Liver (tissue), 7 donors: ENCODE measurements at regions not wholly inside any gene's neighbourhood (a gene's known extent, or its start where the extent isn't known, plus 50 kb on each side); places are given as distances from the start of the nearest gene placed in this dataset.

Experiments used
- DNase-seq: peaks from one replicate; pipeline ENCODE4 v3.0.0-alpha.2; 2017; ENCODE audit warnings: low spot score
- H3K27ac ChIP-seq, 2 donors: one replicate each; pipeline ENCODE4 v1.7.0; 2013; ENCODE audit warnings: inconsistent platforms in 2 of 2, low read length in 2 of 2, control low read depth in 1 of 2, low read depth in 1 of 2, mild to moderate bottlenecking in 1 of 2
- H3K27me3 ChIP-seq, 4 donors: one replicate each; pipeline versions ENCODE4 v1.6.1 to v1.7.0; 2013; ENCODE audit warnings: low read length in 3 of 4, inconsistent platforms in 1 of 4, mild to moderate bottlenecking in 1 of 4, moderate library complexity in 1 of 4; ENCODE audit not compliant: control insufficient read depth in 4 of 4, insufficient read depth in 4 of 4
- H3K36me3 ChIP-seq, 4 donors: one replicate each; pipeline versions ENCODE4 v1.6.1 to v1.7.0; 2013; ENCODE audit warnings: low read length in 3 of 4, mild to moderate bottlenecking in 3 of 4, low read depth in 1 of 4, moderate library complexity in 1 of 4; ENCODE audit not compliant: control insufficient read depth in 4 of 4, insufficient read depth in 3 of 4
- H3K4me1 ChIP-seq, 4 donors: one replicate each; pipeline versions ENCODE4 v1.6.1 to v1.7.0; 2013; ENCODE audit warnings: low read length in 3 of 4, mild to moderate bottlenecking in 3 of 4, moderate library complexity in 1 of 4; ENCODE audit not compliant: control insufficient read depth in 4 of 4, insufficient read depth in 4 of 4
- H3K4me3 ChIP-seq, 3 donors: one replicate each; pipeline versions ENCODE4 v1.6.1 to v1.7.0; 2013; ENCODE audit warnings: low read length in 3 of 3, control low read depth in 1 of 3, low read depth in 1 of 3, mild to moderate bottlenecking in 1 of 3
- H3K9ac ChIP-seq, 2 donors: one replicate each; pipeline ENCODE4 v1.7.0; 2013; ENCODE audit warnings: low read length in 2 of 2, mild to moderate bottlenecking in 2 of 2, moderate library complexity in 2 of 2, control low read depth in 1 of 2, low read depth in 1 of 2
- H3K9me3 ChIP-seq, 4 donors: one replicate each; pipeline versions ENCODE4 v1.6.1 to v1.7.0; 2013; ENCODE audit warnings: low read length in 3 of 4; ENCODE audit not compliant: control insufficient read depth in 4 of 4
- ATF3 ChIP-seq: IDR thresholded peaks from 2 replicates; pipeline ENCODE4 v1.6.1; 2016; ENCODE audit warnings: antibody characterized with exemption
- FOXA2 ChIP-seq: IDR thresholded peaks from 2 replicates; pipeline ENCODE4 v1.6.1; 2016; ENCODE audit warnings: antibody characterized with exemption
- GABPA ChIP-seq, 2 donors: IDR thresholded peaks in 1 of 2; conservative IDR thresholded peaks in 1 of 2; 2 replicates each; pipeline ENCODE4 v1.6.1; 2016; ENCODE audit warnings: antibody characterized with exemption in 2 of 2, mild to moderate bottlenecking in 1 of 2, moderate library complexity in 1 of 2
- HNF4G ChIP-seq: IDR thresholded peaks from 2 replicates; pipeline ENCODE4 v1.6.1; 2016; ENCODE audit warnings: antibody characterized with exemption
- JUND ChIP-seq, 2 donors: IDR thresholded peaks; 2 replicates each; pipeline ENCODE4 v1.6.1; 2016; ENCODE audit warnings: antibody characterized with exemption in 2 of 2
- MAX ChIP-seq: IDR thresholded peaks from 2 replicates; pipeline ENCODE4 v1.6.1; 2016; ENCODE audit warnings: antibody characterized with exemption
- NR2F2 ChIP-seq: IDR thresholded peaks from 2 replicates; pipeline ENCODE4 v1.6.1; 2016; ENCODE audit warnings: antibody characterized with exemption
- RAD21 ChIP-seq, 2 donors: IDR thresholded peaks; 2 replicates each; pipeline ENCODE4 v1.6.1; 2016; ENCODE audit warnings: antibody characterized with exemption in 2 of 2, mild to moderate bottlenecking in 2 of 2
- REST ChIP-seq: IDR thresholded peaks from 2 replicates; pipeline ENCODE4 v1.6.1; 2016; ENCODE audit warnings: antibody characterized with exemption, mild to moderate bottlenecking
- RXRA ChIP-seq, 2 donors: IDR thresholded peaks; 2 replicates each; pipeline ENCODE4 v1.6.1; 2017 to 2018; ENCODE audit warnings: antibody characterized with exemption in 2 of 2, mild to moderate bottlenecking in 1 of 2
- SP1 ChIP-seq: IDR thresholded peaks from 2 replicates; pipeline ENCODE4 v1.6.1; 2018; ENCODE audit warnings: antibody characterized with exemption, mild to moderate bottlenecking
- TAF1 ChIP-seq: conservative IDR thresholded peaks from 2 replicates; pipeline ENCODE4 v1.6.1; 2016; ENCODE audit warnings: antibody characterized with exemption, mild to moderate bottlenecking
- YY1 ChIP-seq: IDR thresholded peaks from 2 replicates; pipeline ENCODE4 v1.6.1; 2016; ENCODE audit warnings: antibody characterized with exemption, mild to moderate bottlenecking
- ZBTB33 ChIP-seq: IDR thresholded peaks from 2 replicates; pipeline ENCODE4 v1.6.1; 2016; ENCODE audit warnings: antibody characterized with exemption
- WGBS: extraction: QIAGEN DNeasy Blood & Tissue Kit; methylation state at CpG from one replicate; pipeline ENCODE4 v1.1.7; 2013; 5-methylcytosine and 5-hydroxymethylcytosine counted together
- donor health status: healthy.
- donor health status: healthy.
- donor health status: healthy.
- donor health status: healthy.

GRCh38 chr18:22503803-22504202 is 86.1 kb upstream of the CTAGE1 start:
- Histone ChIP-seq H3K36me3 (no peaks in the 10 kb centered on the region), H3K4me3 (no peak overlapping the region), H3K9ac (no peak overlapping the region), H3K4me1 (peaks cover 2 to 9% (median 7%) of the 10 kb centered on the region in 4 donors), H3K27me3 (no peaks in the 10 kb centered on the region), H3K27ac (peak overlapping the region; percentile 48 to 50), H3K9me3 (no peaks in the 10 kb centered on the region)
- 95% methylated on average over 3 of the region's 3 CpGs for WGBS
- TF ChIP-seq TAF1, result no peak
- TF ChIP-seq RAD21 (IDR thresholded peaks at IDR 0.05), result peak in 1 of 2 donors; percentile 34
- TF ChIP-seq RXRA (IDR thresholded peaks at IDR 0.05), result peak in 1 of 2 donors; percentile 21
- peak; percentile 65 for TF ChIP-seq NR2F2
- no peak for DNase-seq

GRCh38 chr18:22504251-22505030 is 86.7 kb upstream of the CTAGE1 start:
- Histone ChIP-seq H3K9ac (no peak overlapping the region), H3K4me3 (no peak overlapping the region), H3K9me3 (no peaks in the 10 kb centered on the region), H3K27me3 (no peaks in the 10 kb centered on the region), H3K36me3 (no peaks in the 10 kb centered on the region), H3K4me1 (peaks cover 2 to 4% (median 3%) of the 10 kb centered on the region in 4 donors), H3K27ac (peak overlapping the region; percentile 48 to 50)
- no peak for DNase-seq
- TF ChIP-seq YY1, result no peak
- no peak for TF ChIP-seq GABPA (IDR thresholded peaks at IDR 0.05 in 1 of 2, conservative IDR thresholded peaks at IDR 0.05 in 1 of 2)
- no peak for TF ChIP-seq TAF1
- no peak for TF ChIP-seq NR2F2
- TF ChIP-seq RXRA (IDR thresholded peaks at IDR 0.05), result no peak
- TF ChIP-seq REST, result no peak
- TF ChIP-seq HNF4G, result no peak
- TF ChIP-seq ATF3, result no peak
- no peak for TF ChIP-seq ZBTB33
- 92% methylated on average over 2 of the region's 2 CpGs for WGBS

- no peaks in the 10 kb centered on the region for H3K36me3 ChIP-seq
- no peak overlapping the region for H3K27ac ChIP-seq
- H3K9ac ChIP-seq, result no peak overlapping the region
- no peaks in the 10 kb centered on the region for H3K9me3 ChIP-seq
- DNase-seq, result no peak
- TF ChIP-seq MAX (no peak), RAD21 (IDR thresholded peaks at IDR 0.05) (no peak), RXRA (IDR thresholded peaks at IDR 0.05) (peak; percentile 40 to 56), SP1 (peak; percentile 8), FOXA2 (no peak), JUND (IDR thresholded peaks at IDR 0.05) (peak in 1 of 2 donors; percentile 24), NR2F2 (peak; percentile 54)
- 68% methylated on average over 1 of the region's 1 CpG for WGBS
- H3K4me3 ChIP-seq, result no peak overlapping the region
- no peaks in the 10 kb centered on the region for H3K27me3 ChIP-seq
- no peaks in the 10 kb centered on the region for H3K4me1 ChIP-seq
Observed at GRCh38 chr18:22505141-22505591, 87.5 kb upstream of the CTAGE1 start.
